ENCODE measurements at regions not wholly inside any gene's neighbourhood (a gene's known extent, or its start where the extent isn't known, plus 50 kb on each side); places are given as distances from the start of the nearest gene placed in this dataset.
A peak's percentile ranks its signal among the peaks of the same experiment; 100 is the strongest.

DNA sequence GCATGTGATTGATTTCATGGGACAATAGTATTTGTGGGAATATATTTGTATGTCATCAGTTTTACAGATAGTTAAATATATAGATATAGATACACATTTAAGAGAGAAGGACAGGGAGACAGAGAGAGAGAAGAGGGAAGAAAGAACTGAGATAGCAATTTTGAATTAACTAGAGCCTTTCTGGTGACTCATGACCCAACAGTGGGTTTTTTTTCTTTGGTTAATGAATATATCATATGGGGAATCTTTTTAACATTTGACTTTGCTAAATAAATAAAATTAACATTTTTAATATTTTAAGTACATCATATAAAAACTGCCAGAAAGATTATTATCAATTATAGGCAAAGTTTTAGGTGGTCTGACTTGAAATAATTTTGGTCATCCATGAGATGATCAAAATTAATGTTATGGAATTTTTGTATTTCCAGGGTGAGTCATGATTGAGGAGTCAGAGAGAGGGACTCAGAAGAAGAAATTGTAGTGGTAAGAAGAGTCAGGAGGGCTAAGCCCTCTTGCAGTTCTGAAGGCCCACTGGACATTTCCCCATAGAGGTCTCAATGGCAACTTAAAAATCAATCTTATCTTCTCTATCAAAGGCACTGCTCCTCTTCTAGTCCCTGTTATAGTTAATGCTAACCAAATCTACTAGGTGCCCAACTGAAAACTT lies 508.1 kb upstream of the MAP3K7 start:
- no peaks in the 10 kb centered on the region for H3K36me3 ChIP-seq (ENCODE audit: control insufficient read depth in 4 of 4, insufficient read depth in 4 of 4, low read length in 4 of 4)
- TF ChIP-seq, protein P1, sequence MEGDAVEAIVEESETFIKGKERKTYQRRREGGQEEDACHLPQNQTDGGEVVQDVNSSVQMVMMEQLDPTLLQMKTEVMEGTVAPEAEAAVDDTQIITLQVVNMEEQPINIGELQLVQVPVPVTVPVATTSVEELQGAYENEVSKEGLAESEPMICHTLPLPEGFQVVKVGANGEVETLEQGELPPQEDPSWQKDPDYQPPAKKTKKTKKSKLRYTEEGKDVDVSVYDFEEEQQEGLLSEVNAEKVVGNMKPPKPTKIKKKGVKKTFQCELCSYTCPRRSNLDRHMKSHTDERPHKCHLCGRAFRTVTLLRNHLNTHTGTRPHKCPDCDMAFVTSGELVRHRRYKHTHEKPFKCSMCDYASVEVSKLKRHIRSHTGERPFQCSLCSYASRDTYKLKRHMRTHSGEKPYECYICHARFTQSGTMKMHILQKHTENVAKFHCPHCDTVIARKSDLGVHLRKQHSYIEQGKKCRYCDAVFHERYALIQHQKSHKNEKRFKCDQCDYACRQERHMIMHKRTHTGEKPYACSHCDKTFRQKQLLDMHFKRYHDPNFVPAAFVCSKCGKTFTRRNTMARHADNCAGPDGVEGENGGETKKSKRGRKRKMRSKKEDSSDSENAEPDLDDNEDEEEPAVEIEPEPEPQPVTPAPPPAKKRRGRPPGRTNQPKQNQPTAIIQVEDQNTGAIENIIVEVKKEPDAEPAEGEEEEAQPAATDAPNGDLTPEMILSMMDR (IDR thresholded peaks at IDR 0.05; ENCODE audit: control extremely low read depth, extremely low read depth): no peak
- no peak overlapping the region for H3K27ac ChIP-seq (ENCODE audit: low read depth in 1 of 2, low read length in 1 of 2)
- H3K27me3 ChIP-seq (ENCODE audit: control insufficient read depth in 3 of 3, insufficient read depth in 3 of 3, low read length in 2 of 3): no peaks in the 10 kb centered on the region
- ATAC-seq (ENCODE audit: insufficient read depth, low FRiP score) (no peak), DNase-seq (no peak)
- no peaks in the 10 kb centered on the region for H3K9me3 ChIP-seq (ENCODE audit: control insufficient read depth in 4 of 4, insufficient read depth in 3 of 4, low read length in 3 of 4)
- H3K9ac ChIP-seq (ENCODE audit: insufficient read depth in 1 of 2, low read length in 2 of 2): no peak overlapping the region
- no peak overlapping the region for H3K4me3 ChIP-seq
- H3K4me1 ChIP-seq (ENCODE audit: control insufficient read depth in 5 of 5, insufficient read depth in 5 of 5, low read length in 5 of 5): peaks cover 0 to 16% (median 12%) of the 10 kb centered on the region in 5 donors

DNA sequence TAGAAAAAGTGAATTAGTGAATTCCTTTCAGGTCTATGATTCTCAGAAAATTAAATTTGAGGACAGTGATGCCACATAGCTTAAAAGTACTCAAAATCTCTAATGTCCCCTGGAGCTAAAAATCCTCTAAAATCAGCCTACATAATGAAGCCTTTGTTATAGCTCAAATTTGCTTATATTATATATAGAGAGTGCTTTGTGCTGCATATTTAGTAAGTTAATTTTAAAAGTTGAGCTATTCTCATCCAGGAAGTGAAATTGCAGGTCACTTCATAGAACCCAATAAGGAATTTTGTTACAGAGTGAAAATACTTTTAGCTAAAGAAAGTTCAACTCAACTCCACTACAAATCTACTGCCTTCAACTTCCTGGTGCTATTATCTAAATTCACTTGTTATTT lies 507.5 kb upstream of the MAP3K7 start:
- peaks cover 0 to 16% (median 12%) of the 10 kb centered on the region in 5 donors for H3K4me1 ChIP-seq (ENCODE audit: control insufficient read depth in 5 of 5, insufficient read depth in 5 of 5, low read length in 5 of 5)
- ATAC-seq (ENCODE audit: insufficient read depth, low FRiP score) (no peak), DNase-seq (no peak)
- H3K9ac ChIP-seq (ENCODE audit: insufficient read depth in 1 of 2, low read length in 2 of 2): no peak overlapping the region
- no peak overlapping the region for H3K27ac ChIP-seq (ENCODE audit: low read depth in 1 of 2, low read length in 1 of 2)
- no peaks in the 10 kb centered on the region for H3K36me3 ChIP-seq (ENCODE audit: control insufficient read depth in 4 of 4, insufficient read depth in 4 of 4, low read length in 4 of 4)
- no peaks in the 10 kb centered on the region for H3K27me3 ChIP-seq (ENCODE audit: control insufficient read depth in 3 of 3, insufficient read depth in 3 of 3, low read length in 2 of 3)
- TF ChIP-seq, protein P1 (IDR thresholded peaks at IDR 0.05; ENCODE audit: control extremely low read depth, extremely low read depth): no peak
- H3K4me3 ChIP-seq: no peak overlapping the region
- no peaks in the 10 kb centered on the region for H3K9me3 ChIP-seq (ENCODE audit: control insufficient read depth in 4 of 4, insufficient read depth in 3 of 4, low read length in 3 of 4)

DNA sequence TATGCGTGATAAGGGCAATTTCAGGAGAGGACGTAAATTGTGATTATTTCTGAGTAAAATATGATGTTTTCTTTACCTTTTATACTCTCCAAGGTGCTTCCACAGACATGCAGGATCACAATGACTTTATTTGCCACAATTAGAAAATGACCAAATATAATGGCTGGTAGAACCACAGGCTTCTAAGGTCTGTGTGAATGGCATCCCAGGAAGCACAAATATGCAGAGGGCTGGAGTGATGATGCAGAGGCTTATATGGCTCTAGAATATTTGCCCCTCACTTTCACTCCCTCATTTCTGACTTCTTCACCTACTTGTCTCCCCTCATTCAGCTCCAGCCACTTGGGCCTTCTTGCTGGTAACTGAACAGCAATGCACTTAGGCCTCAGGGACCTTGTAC lies 502.1 kb upstream of the MAP3K7 start:
- Histone ChIP-seq H3K36me3 (ENCODE audit: control insufficient read depth in 4 of 4, insufficient read depth in 4 of 4, low read length in 4 of 4) (no peaks in the 10 kb centered on the region), H3K4me1 (ENCODE audit: control insufficient read depth in 5 of 5, insufficient read depth in 5 of 5, low read length in 5 of 5) (peaks cover 0 to 6% (median 0%) of the 10 kb centered on the region in 5 donors), H3K9ac (ENCODE audit: insufficient read depth in 1 of 2, low read length in 2 of 2) (no peak overlapping the region), H3K4me3 (no peak overlapping the region), H3K9me3 (ENCODE audit: control insufficient read depth in 4 of 4, insufficient read depth in 3 of 4, low read length in 3 of 4) (no peaks in the 10 kb centered on the region), H3K27ac (ENCODE audit: low read depth in 1 of 2, low read length in 1 of 2) (no peak overlapping the region), H3K27me3 (ENCODE audit: control insufficient read depth in 3 of 3, insufficient read depth in 3 of 3, low read length in 2 of 3) (no peaks in the 10 kb centered on the region)
- WGBS, 2 donors: 91 to 94% methylated on average over 2 of the region's 2 CpGs
- no peak for ATAC-seq (ENCODE audit: insufficient read depth, low FRiP score)
- DNase-seq: no peak
- TF ChIP-seq, protein P1 (IDR thresholded peaks at IDR 0.05; ENCODE audit: control extremely low read depth, extremely low read depth): no peak

DNA sequence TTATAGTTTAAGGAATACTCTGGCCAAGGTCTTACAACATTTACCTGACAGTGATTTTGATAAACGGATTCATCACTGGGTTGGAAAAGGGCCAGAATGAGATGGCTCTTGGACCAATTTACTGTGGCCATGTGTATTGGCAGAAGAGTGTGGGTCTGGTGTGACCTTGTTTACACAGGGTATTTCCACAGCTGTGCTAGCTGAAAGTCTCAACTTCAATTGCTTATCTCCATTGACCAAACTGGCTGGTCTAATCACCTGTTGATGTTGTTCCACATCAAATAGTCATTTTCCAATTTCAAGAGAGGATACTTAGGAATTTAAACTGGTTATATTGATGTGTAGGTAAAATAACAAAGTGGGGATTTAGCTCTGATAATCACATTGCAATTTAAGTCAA lies 501.6 kb upstream of the MAP3K7 start:
- no peaks in the 10 kb centered on the region for H3K9me3 ChIP-seq (ENCODE audit: control insufficient read depth in 4 of 4, insufficient read depth in 3 of 4, low read length in 3 of 4)
- no peak overlapping the region for H3K9ac ChIP-seq (ENCODE audit: insufficient read depth in 1 of 2, low read length in 2 of 2)
- WGBS, 2 donors: 65 to 89% methylated on average over 1 of the region's 1 CpG
- DNase-seq (peak in 1 of 3 donors; percentile 11), ATAC-seq (ENCODE audit: insufficient read depth, low FRiP score) (no peak)
- H3K27ac ChIP-seq (ENCODE audit: low read depth in 1 of 2, low read length in 1 of 2): no peak overlapping the region
- H3K36me3 ChIP-seq (ENCODE audit: control insufficient read depth in 4 of 4, insufficient read depth in 4 of 4, low read length in 4 of 4): no peaks in the 10 kb centered on the region
- H3K4me3 ChIP-seq: no peak overlapping the region
- H3K27me3 ChIP-seq (ENCODE audit: control insufficient read depth in 3 of 3, insufficient read depth in 3 of 3, low read length in 2 of 3): no peaks in the 10 kb centered on the region
- peaks cover 0 to 6% (median 0%) of the 10 kb centered on the region in 5 donors for H3K4me1 ChIP-seq (ENCODE audit: control insufficient read depth in 5 of 5, insufficient read depth in 5 of 5, low read length in 5 of 5)
- TF ChIP-seq, protein P1 (IDR thresholded peaks at IDR 0.05; ENCODE audit: control extremely low read depth, extremely low read depth): no peak

Measured in lung (tissue), 11 donors.